ENCODE measurements at regions not wholly inside any gene's neighbourhood (a gene's known extent, or its start where the extent isn't known, plus 50 kb on each side); places are given as distances from the start of the nearest gene placed in this dataset.

- TF ChIP-seq CTCF (IDR thresholded peaks at IDR 0.05) (no peak), REST (IDR thresholded peaks at IDR 0.05; ENCODE audit: insufficient read depth in 1 of 2, low read depth in 2 of 2, low read length in 1 of 2) (no peak), POLR2AphosphoS5 (IDR thresholded peaks at IDR 0.05; ENCODE audit: low read depth, low read length) (no peak), TCF7L2 (IDR thresholded peaks at IDR 0.05; ENCODE audit: low read depth, low read length) (no peak)
Observed at GRCh38 chr6:14789996-14790395, 455.9 kb upstream of the JARID2 start.
